Fibroblast of upper back skin (primary cell): ENCODE measurements at regions not wholly inside any gene's neighbourhood (a gene's known extent, or its start where the extent isn't known, plus 50 kb on each side); places are given as distances from the start of the nearest gene placed in this dataset.

Experiments used
- DNase-seq: peaks from one replicate; pipeline ENCODE4 v3.0.0-alpha.2; 2013

DNA sequence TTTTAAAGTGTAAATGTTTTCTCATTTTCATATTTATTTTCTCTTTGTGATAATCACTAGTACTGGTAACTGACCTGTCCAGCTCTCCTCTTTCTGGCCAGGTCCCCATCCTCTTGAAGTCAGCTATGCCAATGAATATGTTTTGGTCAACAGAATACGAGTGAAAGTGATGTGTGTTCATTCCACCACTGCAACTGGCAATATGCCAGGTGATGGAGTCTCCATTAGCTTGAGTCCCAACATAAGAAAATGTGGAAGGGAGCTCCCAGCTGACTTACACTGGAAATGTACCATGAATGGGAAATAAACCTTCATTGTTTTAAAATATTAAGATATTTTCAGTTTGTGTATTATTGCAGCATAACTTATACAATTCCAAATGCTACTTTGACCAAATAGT is 75.8 kb downstream of the CCDC34 start:
- no peak for DNase-seq

DNA sequence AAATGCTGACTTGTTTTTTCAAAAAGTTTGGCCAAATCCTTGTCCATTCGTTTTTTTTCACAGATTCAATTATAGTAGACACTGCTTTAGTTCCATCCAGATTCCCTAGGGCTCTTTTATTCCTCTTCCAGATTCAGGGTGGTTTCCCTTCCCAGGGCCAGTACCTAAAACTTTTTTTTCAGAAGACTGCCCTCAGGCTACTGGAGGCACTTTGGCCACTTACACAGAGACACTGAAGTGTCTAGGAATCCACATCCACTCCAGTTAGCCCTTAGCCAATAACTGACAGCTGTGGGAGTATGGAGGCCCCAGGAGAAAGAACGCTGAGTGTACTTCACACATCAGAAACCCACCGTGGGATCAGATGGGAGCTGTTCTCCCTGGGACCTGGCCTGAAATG is 77.3 kb downstream of the CCDC34 start:
- no peak for DNase-seq

DNA sequence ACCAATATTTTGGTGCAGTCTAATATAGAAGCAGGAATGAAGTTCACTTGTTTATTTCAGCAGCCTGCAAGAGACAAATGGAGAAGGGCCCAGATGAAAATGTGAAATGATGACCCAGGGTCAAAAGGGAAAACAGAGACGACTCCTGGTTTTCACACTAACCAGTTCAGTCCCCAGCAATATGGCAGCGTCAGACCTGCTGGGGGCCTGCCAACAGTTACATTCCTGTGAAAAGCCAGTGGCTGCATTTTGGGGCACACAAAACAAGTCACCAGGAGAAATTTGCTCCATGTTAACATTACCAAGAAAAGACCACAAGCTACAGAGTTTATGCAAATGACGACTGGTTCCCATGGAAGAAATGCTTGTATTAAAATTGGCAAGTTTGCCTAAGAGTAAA is 80.2 kb downstream of the CCDC34 start:
- DNase-seq, result peak; percentile 48

DNA sequence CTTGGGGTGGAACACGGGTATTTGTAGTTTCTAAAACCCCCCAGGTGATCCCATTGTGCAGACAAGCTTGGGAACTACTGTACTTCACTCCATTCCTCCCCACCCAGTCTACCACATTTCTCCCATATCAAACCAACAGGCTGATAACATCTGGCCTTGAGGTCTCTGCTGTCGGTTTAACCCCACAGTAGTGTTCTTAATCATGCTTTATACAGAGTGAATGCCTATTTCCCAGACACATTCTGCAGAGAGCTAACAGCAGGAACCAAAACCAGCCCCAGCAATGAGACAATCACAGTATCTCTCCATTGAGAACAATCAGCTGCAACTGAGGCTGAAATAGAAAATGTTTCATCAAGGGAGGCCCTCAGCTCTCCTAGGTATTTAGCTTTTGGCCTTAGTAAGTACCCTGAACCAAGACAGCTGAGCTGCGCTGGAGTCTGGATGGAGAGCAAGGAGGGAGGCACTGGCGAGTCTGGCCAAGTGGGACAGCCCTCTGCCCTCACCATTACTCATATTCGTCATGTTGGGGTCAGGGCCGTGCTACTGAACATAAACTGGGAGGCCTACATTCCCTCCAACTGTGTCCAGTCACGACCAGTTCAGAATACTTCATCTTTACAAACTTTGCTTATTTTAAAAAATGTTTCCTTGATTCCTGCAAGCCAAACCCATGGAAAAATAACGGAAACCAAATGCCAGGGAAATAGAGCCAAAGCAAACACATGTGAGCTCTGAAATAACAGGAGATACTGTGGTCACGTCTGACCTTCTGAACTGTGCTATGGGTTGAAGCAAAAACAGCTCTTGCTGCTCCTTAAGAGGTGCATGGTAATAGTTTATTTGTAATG is 81.0 kb downstream of the CCDC34 start:
- peak; percentile 94 for DNase-seq

DNA sequence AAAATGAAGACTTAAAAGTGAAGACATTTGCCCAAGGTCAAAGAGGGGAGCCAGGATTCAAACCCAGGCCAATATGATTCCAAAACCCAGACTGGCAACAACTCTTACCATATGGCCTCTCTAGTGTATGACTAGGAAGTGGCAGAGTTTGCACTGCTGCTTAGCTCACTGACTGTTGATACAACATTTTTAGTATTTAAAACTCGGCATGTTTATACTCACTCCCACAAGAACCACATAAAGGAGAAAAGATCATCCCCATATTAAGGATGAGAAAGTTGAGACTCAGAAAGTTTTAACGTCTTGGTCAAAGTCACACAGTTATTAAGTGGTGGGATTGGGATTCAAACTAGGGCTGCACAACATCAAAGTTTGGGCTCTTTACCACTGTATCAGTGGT is 81.7 kb downstream of the CCDC34 start:
- DNase-seq, result no peak

DNA sequence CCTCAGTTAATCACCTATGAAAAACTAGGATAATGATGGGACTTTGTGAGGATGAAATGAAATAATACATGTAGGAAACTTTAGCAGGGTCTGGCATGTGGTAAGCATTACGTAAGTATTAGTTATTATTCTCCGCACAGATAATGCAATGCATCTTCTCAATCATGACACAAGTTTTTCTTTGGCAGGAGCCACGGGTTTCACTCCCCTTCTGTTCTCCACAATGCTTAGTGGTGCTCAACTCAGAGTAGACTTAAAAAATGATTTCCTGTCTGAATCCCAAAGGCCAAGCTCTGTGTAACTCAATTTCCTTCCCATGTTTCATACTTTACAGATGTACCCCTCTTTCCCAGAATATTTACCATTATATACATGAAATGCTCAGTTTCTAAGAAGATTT is 82.9 kb downstream of the CCDC34 start:
- DNase-seq, result peak; percentile 82

DNA sequence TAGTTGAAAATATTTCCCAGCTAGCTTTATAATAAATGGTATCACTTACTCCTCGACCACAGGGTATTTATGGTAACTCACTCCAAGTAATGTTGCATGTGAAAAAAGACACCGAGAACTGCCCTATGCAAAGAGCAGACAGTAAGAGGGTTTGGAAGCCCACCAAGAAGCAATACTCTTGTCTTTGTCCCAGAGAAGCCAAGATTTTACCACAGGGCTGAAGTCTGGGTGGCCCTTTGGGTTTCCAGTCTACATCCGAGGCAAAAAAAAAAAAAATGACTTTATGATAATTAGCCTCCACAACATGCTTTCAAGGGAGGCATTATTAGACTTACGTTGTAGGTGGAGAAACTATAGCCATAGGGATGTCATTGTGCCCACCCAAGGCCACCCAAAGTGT is 83.6 kb downstream of the CCDC34 start:
- peak; percentile 66 for DNase-seq

DNA sequence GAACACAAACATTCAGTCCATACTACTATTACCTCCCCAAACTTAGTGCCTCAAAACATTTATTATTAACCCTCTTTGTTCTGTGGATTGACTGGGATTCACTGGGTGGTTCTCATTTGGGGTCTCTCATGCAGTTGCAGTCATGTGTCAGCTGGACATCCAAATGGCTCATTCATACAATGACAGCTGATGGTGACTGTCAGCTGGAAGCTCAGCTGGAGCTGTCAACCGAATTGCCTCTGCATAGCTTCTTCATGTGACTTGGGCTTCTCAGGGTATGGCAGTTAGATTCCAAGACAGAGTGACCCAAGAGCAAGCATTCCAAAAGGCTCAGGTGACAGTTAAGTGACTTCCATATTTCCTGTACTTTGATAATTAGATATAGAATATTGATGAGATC is 85.2 kb downstream of the CCDC34 start:
- DNase-seq, result no peak

DNA sequence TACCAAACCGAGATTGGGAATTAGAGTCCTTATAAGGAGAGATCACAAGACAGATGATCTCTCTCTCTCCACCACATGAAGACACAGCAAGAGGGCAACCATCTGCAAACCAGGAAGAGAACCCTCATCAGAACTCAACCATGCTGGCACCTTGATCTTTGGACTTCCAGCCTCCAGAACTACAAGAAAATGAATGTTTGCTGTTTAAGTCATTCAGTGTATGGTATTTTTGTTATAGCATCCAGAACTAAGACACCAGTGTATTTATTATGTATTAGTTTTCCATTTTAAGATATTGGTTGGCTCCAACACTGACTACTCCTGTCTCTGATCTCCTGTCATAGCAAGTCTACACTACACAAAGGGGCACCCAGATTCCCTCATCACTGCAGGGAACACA is 86.9 kb downstream of the CCDC34 start:
- DNase-seq, result no peak

DNA sequence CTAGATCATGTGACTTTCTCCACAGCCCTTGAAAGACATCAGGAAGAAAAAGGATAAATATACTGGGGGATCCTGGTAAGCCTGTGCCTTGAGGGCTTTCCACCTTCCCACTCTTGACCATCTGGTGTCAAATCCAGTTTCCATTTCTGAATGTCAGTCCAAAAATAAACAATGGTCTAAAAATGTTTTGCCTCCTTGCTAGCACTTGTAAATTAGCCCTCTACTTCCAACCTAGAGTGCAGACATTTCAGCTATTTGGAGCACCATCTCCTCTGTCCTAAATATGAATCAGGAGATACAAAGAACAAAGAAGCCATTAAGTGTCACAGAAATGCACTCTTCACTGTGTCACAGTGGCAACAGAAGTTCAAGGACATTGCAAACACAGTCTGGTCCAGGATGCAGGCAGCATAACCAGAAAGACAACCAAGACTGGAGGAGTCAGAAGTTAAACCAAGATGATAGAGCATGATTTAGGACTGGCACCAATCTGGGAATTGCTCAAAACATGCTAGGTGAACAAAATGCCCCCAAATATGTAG is 88.1 kb downstream of the CCDC34 start:
- DNase-seq, result no peak

DNA sequence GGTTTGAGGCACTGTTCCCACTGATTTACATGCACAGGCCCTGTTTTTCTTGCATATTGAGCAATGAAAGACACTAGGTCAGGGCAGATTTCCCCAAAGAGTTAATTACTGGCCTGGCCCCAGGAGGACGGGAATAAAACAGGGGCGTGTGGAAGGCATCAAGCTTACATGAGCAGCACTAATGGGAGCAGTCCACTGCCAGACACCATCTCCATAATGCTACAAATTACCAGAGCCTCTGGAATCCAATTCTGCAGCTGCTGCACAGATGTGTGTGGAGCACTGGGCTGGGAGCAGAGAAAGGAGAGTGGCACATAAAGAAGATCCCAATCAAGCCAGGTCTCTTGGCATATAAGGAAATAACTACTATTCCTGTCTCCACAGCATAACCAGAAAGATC is 96.9 kb downstream of the CCDC34 start:
- DNase-seq, result no peak

DNA sequence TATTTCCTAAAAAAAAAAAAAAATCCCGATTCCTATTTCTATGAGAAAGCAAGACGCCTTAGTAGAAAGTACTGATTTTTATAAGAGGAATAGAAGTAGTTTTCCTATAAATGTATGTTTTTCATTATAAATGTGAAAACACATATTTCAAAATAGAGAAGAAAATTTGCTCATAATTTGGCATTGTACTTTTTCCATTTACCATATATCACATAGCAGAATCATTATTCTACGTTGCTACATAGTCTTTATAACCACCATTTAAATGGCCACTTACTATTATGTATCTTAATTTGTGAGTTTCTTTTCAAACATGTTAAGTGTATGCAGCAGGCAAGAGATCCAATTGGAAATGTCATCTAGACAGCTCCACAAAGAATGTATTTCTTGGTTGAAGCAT is 99.0 kb downstream of the CCDC34 start:
- DNase-seq, result no peak

DNA sequence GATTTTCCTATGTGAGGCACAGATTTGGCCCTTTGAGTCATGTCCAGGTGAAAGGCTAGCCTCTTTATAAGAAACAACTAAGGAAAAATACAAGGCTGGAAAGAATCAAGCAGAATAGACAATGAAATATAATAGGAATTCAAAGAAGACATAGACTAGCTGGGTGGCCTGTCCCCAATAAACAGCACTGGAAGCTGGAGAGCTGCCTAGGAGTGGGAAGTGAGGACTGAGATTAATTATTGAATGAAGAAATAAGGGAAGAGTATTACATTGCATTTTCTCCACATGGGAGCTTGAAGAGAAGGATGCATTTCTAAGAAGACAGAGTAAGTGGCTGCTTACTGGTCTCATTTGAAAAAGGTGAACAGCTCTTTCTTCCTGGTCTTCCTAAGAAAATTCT is 100.0 kb downstream of the CCDC34 start:
- peak; percentile 83 for DNase-seq

DNA sequence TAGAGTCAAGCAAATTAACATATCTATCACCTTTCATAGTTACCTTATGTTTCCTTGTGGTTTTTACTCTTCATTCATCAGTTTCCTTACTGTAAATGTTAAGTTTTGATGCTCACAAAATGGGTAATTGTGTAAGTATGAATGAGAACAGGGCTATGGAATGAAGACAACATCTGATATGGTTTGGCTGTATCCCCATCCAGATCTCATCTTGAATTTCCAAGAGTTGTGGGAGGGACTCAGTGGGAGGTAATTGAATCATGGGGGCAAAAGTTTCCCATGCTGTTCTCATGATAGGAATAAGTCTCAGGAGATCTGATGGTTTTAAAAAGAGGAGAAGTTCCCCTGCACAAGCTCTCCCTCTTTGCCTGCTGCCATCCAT is 107.6 kb downstream of the CCDC34 start:
- DNase-seq, result peak; percentile 98

DNA sequence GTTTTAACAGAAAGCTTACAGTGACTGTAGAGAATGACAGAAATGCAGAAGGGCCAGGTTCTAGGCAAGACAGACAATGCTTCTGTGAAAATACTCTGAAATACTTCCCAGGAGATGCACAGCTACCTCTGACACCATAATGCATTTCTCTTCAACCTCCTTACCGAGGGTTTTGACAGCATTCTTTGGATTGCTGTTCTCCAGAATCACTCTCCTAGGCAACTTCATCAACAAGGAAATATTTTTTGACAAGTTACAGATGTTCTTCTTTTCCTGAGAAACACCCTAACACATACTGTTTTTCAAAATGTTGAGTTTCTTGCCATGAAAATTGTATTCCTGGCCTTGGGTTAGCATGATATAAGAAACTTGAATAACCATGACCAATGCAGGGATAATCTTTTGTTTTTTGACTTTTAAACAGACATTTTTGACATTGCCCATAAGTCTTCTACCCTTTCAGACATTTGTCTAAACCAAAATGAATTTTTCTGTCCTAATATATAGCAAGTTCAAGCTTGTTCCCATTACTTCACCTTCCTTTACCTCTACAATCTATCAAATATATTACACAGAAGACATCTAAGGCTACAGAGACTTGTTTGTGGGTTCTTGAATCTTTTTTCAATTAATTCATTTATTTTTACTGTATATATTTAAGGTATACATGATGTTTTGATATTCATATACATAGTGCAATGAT is 108.1 kb downstream of the CCDC34 start:
- peak; percentile 95 for DNase-seq

DNA sequence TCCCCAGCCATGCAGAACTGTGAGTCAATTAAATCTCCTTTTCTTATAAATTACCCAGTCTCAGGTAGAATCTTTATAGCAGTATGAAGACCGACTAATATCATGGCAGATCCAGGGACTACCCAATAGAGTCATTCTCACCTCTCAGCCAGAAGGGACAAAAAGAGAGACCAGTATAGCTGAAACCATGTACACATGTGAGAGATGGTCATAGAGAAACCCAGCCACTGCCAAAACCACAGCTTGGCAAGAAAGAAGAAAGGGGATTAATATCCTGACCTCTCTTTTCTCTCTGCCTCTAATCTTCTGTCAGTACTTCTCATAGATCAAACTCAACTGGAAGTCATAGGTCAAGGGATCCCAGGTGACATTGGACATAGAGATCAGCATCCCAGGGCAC is 109.8 kb downstream of the CCDC34 start:
- DNase-seq, result peak; percentile 51

DNA sequence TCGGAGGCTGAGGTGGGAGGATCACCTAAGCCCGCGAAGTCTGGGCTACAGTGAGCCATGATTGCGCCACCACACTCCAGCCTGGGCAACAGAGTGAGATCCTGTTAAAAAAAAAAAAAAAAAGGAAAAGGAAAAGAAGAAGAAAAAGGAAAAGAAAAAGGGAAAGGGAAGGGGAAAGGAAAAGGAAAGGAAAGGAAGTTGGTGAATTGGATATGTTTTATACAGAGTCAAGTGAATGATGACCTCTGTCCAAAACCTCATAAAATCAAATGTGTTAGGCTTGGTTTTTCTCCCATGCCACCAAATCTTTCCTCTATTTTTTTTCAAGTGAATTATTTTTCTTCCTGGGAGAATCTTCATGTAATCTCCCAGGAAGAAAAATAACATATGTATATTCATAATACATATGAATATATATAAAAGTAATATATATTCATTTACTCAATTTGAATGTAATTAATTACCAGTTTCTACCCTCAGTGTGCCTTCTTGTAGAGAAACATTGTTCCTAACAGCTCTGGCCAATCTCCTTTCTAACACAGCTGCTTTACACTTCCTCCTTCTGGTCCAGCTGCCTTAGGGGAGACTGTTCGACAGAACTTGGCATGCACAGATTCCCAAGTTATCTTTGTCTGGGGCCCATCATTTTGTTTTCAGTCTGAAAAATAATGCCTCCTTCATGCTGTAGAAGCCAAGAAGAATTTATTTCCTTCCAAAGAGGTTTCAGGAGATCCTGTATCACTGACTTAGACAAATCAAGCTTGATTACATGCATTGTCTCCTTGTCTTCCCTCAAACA is 111.9 kb downstream of the CCDC34 start:
- no peak for DNase-seq

DNA sequence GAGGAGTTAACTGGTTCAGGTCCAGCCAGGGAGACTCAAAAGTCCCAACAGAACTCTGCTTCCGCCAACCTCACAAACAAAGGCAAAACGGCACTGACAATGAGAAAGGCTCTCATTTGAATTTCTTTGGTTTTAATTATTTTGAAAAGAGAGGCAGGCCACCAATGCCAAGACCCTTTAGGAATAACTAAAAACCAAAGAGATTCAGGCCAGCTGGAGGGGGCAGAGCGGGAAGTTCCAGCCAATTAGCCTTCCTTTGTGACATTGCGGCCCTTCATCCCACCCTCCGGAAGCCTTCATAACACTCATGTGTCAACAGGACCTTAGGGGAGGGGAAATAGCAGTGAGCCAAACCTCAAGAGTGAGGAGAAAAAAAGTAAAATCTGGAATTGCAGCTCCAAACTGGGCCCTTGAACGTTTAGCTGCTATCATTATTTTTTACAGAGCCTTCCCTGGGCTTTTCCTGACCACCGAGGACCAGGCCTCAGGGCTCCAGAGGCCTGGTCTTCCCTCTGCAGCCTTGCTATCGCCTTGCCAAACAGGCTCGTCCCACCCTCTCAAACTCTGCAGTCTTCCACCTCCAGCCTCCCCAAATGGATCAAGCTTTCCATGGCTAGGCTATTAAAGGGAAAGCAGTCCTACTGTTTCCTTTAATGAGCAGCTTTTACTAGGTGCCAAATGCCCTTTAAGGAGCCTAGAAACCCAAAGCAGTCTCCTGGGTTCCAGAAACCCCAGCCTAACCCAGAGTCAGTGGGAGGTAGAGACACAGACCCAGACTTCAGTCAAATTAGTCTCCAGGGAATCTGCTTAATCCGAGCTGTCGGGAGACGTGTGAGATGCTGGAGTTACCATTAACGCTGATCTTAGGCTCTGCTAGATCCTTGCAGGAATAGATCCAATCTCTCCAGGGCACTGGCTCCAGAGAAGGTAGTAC is 114.2 kb downstream of the CCDC34 start:
- peak; percentile 87 for DNase-seq

DNA sequence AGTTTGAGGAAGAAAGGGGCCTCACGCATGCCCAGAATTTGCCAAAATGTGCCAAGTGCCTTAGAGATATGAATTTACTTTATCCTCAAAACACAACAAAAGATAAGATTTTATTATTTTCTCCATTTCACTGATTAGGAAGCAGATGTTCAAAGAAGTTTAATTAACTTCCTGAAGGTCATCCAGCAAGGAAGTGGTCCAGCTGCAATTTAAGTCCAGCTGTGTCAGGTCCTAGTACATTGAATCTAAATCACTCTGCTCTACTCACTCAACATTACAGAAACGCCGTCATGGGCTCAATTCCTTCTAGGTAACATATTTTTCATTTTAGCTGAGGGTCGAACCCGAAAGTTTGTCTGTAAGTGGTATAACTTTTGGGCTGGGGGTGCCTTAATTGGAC is 115.4 kb downstream of the CCDC34 start:
- no peak for DNase-seq

DNA sequence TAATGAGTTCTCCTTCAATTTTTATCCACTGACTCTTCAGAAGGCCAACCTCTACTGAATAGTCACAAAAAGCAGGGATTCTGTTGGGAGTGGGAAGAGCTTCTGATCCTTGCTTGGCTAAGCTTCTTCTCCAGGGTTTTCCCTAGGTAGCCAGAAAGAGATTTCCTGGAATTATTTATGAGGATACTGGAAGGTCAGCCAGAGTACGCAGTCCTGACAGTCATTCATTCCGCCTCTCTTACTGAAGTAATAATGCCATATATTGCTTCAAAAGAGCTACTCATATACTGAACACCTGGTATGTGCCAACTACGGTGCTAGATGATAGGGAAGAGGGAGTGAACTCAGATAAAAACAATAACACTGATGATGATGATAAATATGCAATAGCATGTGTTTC is 116.1 kb downstream of the CCDC34 start:
- DNase-seq, result peak; percentile 76

DNA sequence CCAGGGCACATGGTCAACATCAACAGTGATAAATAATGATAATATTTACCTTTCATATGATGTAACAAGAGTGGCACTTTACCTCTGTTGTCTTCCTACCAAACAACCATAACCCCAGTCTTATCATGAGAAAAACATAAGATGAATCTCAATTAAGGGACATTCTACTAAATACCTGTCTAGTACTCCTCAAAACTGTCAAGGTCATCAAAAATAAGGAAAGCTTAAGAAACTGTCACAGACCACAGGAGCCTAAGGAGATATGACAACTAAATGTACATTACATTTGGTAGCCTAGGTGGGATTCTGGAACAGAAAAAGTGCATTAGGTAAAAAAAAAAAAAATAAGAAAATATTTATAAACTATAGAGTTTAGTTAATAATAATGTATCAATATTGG is 118.1 kb downstream of the CCDC34 start:
- no peak for DNase-seq

DNA sequence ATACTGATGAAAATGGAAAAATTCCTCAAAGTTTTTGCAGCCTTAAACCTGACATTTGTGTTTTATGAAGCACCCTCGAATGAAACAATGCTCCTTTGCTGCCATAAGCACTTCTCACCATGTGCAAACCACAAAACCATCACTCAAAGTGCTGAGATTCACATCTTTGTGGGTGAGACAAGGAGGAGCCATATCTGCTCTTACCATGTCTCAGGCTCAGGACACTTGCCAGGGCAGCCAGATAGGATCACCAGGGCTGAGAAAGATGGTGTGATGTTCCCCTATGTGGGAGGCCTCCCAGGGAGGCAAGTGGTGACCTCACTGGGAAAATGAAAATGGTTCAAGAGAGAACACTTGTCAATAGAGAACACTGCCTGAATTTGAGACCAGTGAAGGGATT is 120.4 kb downstream of the CCDC34 start:
- DNase-seq, result peak; percentile 100
